EL (cell line): ENCODE measurements at regions not wholly inside any gene's neighbourhood (a gene's known extent, or its start where the extent isn't known, plus 50 kb on each side); places are given as distances from the start of the nearest gene placed in this dataset.

ENCODE experiments used
- DNase-seq: peaks from one replicate; pipeline ENCODE4 v3.0.0-alpha.2; 2016

DNA sequence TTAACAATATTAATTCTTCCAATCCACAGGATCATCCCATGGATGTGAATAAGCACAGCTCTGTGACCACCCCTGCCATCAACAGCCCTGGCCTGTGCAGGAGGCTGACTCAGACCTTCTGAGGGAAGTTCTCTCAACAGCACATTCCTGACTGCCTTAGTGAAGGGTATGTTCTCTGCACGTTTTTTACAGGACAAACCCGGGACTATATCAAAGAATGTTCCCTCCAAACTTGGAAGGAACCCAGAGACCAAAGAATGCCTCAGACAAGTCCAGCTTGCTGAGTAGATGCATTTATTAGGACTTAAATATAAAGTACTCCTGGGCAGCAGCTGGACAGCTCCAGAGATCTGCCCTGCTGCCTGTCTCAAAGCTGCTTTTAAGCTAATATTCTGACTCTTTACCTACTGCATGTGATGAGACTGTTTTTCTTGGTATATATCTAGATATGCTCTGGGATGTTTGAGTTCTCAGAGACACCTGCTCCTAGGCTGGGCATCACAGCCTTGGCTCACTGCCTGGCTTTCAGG, 1127.8 kb upstream of the PRKX start:
- no peak for DNase-seq

- DNase-seq: no peak
Observed at GRCh38 chrX:4831574-4831973, 1118.1 kb upstream of the PRKX start.

DNA sequence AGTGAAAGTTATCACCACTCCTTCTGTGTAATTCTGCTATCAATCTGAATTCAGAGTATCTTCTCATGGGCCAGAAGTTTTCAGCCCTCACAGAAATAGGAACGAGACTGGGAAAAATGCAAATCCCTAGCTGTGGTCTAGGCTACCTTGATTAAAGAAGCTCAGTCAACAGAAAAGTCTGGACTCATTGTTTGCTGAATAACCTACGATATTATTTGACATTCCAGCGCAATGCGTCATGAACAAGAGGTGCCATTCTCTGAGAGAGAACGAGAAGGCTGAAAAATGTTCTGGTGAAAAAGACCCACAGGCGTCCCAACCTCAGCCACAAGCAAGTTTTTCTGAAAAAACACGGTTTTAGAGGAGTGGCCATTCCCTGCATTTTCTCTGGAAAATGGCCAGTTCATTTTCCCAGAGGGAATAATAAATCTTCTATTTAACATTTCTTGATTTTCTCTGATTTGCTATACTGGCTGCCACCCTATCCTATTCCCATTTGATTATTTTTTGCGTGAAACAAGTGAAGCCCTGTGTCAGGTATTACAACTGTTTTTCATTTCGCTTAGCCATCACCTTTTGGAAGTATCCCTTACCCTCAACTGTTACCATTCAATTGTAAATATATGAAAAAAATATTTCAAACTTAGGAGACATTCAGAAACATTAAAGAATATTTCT, 1117.6 kb upstream of the PRKX start:
- DNase-seq: no peak

GRCh38 chrX:4825550-4825949, 1112.1 kb upstream of the PRKX start:
- DNase-seq: no peak

DNA sequence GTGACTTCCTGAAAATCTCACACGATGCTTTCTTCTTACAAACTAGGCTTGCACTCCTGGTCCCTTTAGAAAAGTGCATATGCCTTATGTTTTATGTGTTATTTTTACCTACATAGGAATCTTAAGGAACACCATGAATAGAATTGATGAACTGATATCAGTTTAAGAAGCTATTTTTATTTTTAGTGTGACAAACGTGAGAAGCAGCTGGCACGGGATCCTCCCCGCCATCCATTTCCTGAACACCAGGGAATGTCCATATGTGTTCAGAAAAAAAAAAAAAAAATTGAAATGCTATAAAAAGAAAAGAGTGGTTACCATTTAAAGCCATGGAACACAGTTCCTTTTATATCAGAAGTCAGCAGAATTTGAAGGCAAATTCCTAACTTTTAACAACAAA, 1096.1 kb upstream of the PRKX start:
- no peak for DNase-seq

- no peak for DNase-seq
Observed at GRCh38 chrX:4805502-4805901, 1092.1 kb upstream of the PRKX start.

DNA sequence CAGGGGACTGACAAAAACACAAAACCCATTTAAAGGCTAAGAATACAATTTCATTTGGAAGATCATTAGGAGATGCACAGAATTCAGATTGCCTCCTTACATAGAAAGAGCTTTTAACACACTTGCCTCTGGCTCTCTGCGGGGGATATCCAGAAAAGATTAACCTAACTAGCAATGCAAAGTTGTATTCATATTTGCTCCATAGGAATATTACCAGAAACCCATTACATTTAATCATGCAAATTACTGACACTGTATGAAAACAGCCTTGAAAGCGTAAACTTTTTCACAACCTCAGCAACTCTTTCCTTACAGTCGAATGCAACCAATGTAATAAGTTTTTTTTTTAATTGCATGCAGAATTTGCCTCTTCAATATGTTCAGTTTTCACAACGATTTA, 1087.3 kb upstream of the PRKX start:
- no peak for DNase-seq

DNA sequence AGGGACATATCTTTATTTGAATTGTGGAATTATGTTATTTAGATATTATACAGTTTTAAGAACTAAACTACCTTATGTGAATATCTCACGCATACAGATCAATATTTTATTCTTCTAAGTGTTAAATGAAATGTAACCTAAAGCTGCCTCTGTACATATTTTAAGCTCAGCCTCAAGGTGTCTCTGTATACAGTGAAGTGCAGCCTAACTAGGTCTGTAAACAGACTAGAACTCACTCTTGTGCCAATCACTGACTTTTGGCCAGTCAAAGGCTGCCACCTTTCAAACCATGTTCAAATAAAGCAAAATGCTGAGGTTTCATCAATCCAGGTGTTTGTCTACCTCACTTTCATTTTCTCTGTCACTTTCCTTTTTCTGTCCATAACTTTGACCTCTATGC, 1074.5 kb upstream of the PRKX start:
- DNase-seq: no peak

- DNase-seq: no peak
Observed at GRCh38 chrX:4764888-4765287, 1051.4 kb upstream of the PRKX start.

- no peak for DNase-seq
Observed at GRCh38 chrX:4762196-4762595, 1048.7 kb upstream of the PRKX start.

DNA sequence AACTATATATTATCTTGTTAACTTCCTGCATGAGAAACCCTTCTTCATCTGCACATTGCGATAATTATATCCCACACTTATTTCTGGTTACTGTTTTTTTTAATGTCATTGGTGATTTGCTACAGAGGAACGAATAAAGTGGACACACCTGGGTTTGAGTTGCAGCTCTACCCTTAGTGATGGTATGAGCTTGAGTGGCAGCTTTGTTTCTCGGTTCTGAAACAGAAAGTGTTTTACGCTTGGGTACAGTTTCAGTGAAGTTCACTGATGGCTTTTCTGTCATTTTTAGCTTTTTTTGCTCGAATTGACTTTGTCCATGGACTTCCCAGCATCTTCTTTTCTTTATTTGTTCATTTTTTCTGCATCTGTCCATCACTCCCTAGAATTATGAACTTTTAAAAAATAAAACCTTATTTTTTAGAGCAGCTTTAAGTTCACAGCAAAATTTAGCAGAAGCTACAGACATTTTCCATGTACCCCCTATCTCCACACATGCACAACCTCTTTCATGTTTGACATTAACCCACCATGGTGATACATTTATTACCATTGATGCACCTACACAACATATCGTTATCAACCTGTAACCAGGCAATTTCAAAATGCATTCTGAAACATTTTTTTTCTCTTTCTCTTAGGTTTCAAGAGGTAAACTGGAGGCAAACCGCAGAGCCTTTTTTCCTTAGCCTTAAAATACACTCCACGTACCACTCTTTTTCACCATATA, 1041.6 kb upstream of the PRKX start:
- DNase-seq: no peak

- DNase-seq: no peak
Observed at GRCh38 chrX:4741024-4741423, 1027.6 kb upstream of the PRKX start.

- DNase-seq: no peak
Observed at GRCh38 chrX:4735299-4735698, 1021.9 kb upstream of the PRKX start.

DNA sequence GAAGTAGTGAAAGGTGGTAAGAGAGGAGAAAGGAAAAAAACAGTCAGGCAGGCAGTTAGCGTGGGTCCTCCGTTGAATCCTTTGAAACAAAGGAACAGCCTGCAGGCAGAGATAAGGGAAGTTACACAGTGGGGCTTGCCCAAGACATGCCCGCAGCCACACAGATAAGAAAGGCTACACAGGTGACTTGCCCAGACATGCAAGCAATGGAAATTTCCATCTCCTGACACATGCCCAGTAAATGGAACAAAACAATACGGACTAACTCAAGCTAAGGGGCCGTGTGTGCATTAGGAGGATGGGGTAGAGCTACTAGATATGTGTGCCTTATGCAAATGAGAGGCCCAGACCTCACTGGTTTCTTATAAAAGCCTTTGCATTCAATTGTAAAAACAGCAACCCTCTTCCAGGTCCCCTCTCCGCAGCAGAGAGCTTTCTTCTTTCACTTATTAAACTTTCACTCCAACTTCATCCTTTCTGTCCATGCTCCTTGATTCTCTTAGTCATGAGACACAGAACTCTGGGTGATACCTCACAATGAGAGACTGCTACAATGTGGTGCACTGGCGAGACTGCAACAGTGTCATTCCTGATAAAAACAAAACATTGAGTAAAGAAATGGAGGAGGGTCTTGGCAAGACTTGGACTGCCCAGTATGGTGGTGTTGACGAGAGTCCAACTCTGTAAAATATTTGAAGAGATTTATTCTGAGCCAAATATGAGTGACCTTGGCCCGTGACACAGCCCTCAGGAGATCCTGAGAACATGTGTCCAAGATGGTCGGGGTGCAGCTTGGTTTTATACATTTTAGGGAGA, 997.4 kb upstream of the PRKX start:
- DNase-seq: no peak

- DNase-seq: no peak
Observed at GRCh38 chrX:4708970-4709760, 995.7 kb upstream of the PRKX start.

GRCh38 chrX:4706961-4707360, 993.5 kb upstream of the PRKX start:
- no peak for DNase-seq

DNA sequence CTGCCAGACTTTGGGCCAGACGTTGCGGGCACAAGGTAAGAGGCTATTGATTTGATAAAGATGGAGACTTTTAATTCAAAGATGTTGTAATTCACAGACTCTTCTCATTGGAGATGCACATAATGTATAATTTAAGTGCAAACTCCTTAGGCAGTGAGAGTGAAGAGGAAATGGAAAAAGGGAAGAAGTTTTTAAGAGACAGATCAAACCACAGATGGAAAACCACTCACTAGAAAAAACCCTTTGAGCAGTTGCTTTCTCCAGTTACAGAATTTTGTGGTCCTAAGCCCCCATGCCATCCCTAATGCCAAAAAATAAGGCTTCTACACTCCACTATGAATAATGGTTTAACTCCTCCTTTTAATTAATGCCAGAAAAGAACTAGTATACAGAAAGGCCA, 977.1 kb upstream of the PRKX start:
- no peak for DNase-seq

GRCh38 chrX:4682636-4683035, 969.2 kb upstream of the PRKX start:
- DNase-seq: no peak

DNA sequence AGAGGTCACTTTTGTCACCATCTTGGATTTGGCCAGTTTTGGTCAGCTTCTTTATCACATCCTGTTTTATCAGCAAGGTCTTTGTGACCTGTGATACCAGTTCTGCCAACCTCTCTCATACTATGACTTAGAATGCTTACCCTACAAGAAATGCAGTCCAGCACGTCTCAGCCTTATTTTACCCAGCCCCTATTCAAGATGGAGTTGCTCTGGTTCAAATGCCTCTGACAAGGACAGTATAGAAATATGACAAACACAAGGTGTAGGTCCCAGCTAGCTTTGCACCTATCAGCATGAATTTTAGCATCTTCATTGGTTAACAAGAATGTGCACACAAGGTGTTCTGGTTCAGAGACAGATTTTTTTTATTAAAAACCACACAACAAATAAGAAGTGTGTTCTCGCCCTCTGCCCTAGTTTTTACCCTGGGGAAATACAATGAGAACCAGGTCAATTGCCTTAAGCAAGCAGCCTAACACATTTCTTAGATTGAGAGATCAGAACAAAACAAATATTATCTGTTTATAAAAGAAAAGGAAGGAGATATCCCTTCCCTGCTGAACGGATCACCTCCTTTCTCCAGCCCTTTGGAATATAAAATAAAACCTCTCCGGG, 962.3 kb upstream of the PRKX start:
- DNase-seq: no peak

GRCh38 chrX:4674028-4674782, 960.8 kb upstream of the PRKX start:
- DNase-seq: no peak

DNA sequence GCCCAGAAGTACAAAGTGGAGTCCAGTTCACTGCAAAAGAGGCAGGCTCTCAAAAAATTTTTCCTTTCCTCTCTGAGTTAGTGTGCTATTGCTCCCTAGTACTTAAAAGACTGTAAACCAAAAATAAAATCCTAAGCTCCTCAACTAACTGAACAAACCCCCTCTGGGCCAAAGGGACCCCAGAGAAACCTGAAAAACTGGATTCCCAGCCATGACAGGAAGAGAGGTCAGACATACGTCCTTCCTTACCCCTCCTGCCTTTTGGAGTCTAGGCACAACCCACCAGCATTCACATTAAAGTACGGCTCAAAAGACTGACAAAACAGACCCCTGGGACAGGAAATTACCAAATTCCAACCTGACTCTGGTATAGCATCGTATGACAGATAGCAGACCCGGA, 957.9 kb upstream of the PRKX start:
- DNase-seq: no peak

- no peak for DNase-seq
Observed at GRCh38 chrX:4670606-4671005, 957.2 kb upstream of the PRKX start.
